GM13977 (cell line): ENCODE measurements at regions not wholly inside any gene's neighbourhood (a gene's known extent, or its start where the extent isn't known, plus 50 kb on each side); places are given as distances from the start of the nearest gene placed in this dataset.

ENCODE experiments used
- DNase-seq: peaks from one replicate; pipeline ENCODE4 v3.0.0; 2012; ENCODE audit warnings: low spot score
- CTCF ChIP-seq: IDR thresholded peaks from 2 replicates; pipeline ENCODE4 v1.5.1; 2012; ENCODE audit warnings: mild to moderate bottlenecking, control low read depth; ENCODE audit not compliant: insufficient read depth; ENCODE audit errors: extremely low read depth, missing control alignments
- in situ Hi-C: fragments of 300-500 bp; cut with MboI; formaldehyde crosslinking; loops from one replicate; pipeline ENCODE4 v1.12.0; 2022; ENCODE audit warnings: low sequenced_read_pairs, low pct_unique_long_range_greater_than_20kb, mixed read lengths, inconsistent platforms; ENCODE audit not compliant: unreplicated experiment

GRCh38 chr12:23186950-23187349 is 562.0 kb downstream of the ETNK1 start:
- no peak for DNase-seq
- in situ Hi-C loops: no loop called here
- TF ChIP-seq CTCF: no peak

GRCh38 chr12:23193552-23193951 is 568.6 kb downstream of the ETNK1 start:
- TF ChIP-seq CTCF: no peak
- no peak for DNase-seq
- in situ Hi-C loops: no loop called here

- no peak for TF ChIP-seq CTCF
- DNase-seq: no peak
- in situ Hi-C loops: no loop called here
Measured at GRCh38 chr12:23197266-23197665, 572.3 kb downstream of the ETNK1 start.

GRCh38 chr12:23202728-23203127 is 577.8 kb downstream of the ETNK1 start:
- TF ChIP-seq CTCF: no peak

GRCh38 chr12:23204933-23205778 is 580.2 kb downstream of the ETNK1 start:
- in situ Hi-C loops: no loop called here
- TF ChIP-seq CTCF: peak; percentile 85
- peak; percentile 61 for DNase-seq

More at GRCh38 chr12:23202728-23203127, 577.8 kb downstream of the ETNK1 start:
- in situ Hi-C loops: no loop called here
- DNase-seq: no peak

GRCh38 chr12:23209793-23210192 is 584.8 kb downstream of the ETNK1 start:
- no peak for TF ChIP-seq CTCF
- in situ Hi-C loops: no loop called here
- DNase-seq: no peak
